ENCODE measurements at regions not wholly inside any gene's neighbourhood (a gene's known extent, or its start where the extent isn't known, plus 50 kb on each side); places are given as distances from the start of the nearest gene placed in this dataset.

- Histone ChIP-seq H3K9me2 (ENCODE audit: insufficient read depth) (no peaks in the 10 kb centered on the region), H3K27me3 (ENCODE audit: insufficient read depth) (no peaks in the 10 kb centered on the region), H3K36me3 (ENCODE audit: insufficient read depth) (no peaks in the 10 kb centered on the region), H2AFZ (0 out of 2 replicates have a peak overlapping the region, but pooled peaks have one; percentile 83), H3K27ac (ENCODE audit: low read depth) (no peak overlapping the region), H3K79me2 (replicated peaks; ENCODE audit: insufficient read depth) (no peaks in the 10 kb centered on the region), H3K4me3 (no peak overlapping the region), H4K20me1 (replicated peaks; ENCODE audit: insufficient read depth) (no peaks in the 10 kb centered on the region), H3F3A (replicated peaks; ENCODE audit: low read depth) (no peaks in the 10 kb centered on the region), H3K4me2 (no peak overlapping the region), H3K4me1 (ENCODE audit: insufficient read depth) (no peaks in the 10 kb centered on the region)
- Mint-ChIP-seq H3K27me3 (ENCODE audit: insufficient read depth, low read depth, poor library complexity) (peaks cover 14% of the 10 kb centered on the region), H3K9me3 (peaks cover 42% of the 10 kb centered on the region), H3K4me1 (no peaks in the 10 kb centered on the region), H3K4me3 (no peak overlapping the region), H3K27ac (no peak overlapping the region), H3K36me3 (ENCODE audit: low read depth) (peaks cover 12% of the 10 kb centered on the region; the same call in 2 of the 3 replicates)
- DNase-seq (ENCODE audit: low spot score) (no peak), ATAC-seq (no peak)
- no peak for TF ChIP-seq EZH2phosphoT487 (IDR thresholded peaks at IDR 0.05; ENCODE audit: unreplicated experiment)
- TF ChIP-seq ZNF462 (CRISPR knock-in tag; IDR thresholded peaks at IDR 0.05) = no peak
- no peak for TF ChIP-seq STAT1 (IDR thresholded peaks at IDR 0.05; ENCODE audit: unreplicated experiment)
- TF ChIP-seq POLR2AphosphoS5 (IDR thresholded peaks at IDR 0.05; ENCODE audit: low read depth) = no peak
- no peak for TF ChIP-seq ZNF114 (CRISPR knock-in tag; IDR thresholded peaks at IDR 0.05)
- TF ChIP-seq ZNF331 (CRISPR knock-in tag; IDR thresholded peaks at IDR 0.05; ENCODE audit: low read depth) = no peak
- TF ChIP-seq JUNB (IDR thresholded peaks at IDR 0.05; ENCODE audit: unreplicated experiment) = no peak
- no peak for TF ChIP-seq CREB1 (CRISPR knock-in tag; IDR thresholded peaks at IDR 0.05; ENCODE audit: low read depth)
- TF ChIP-seq NANOG (IDR thresholded peaks at IDR 0.05; ENCODE audit: borderline replicate concordance) = no peak
- no peak for TF ChIP-seq ETS1 (IDR thresholded peaks at IDR 0.05)
- no peak for TF ChIP-seq CTCF (conservative IDR thresholded peaks at IDR 0.05; ENCODE audit: low read depth in 2 of 2)
- TF ChIP-seq EZH2 (IDR thresholded peaks at IDR 0.05; ENCODE audit: low read depth, unreplicated experiment) = no peak
- no peak for TF ChIP-seq REST (IDR thresholded peaks at IDR 0.05; ENCODE audit: unreplicated experiment)
Measured at GRCh38 chr7:98559219-98559618, 57.9 kb upstream of the NPTX2 start.

Measured in GM23338 (cell line).